Smooth muscle cell (in vitro differentiated cells): ENCODE measurements at regions not wholly inside any gene's neighbourhood (a gene's known extent, or its start where the extent isn't known, plus 50 kb on each side); places are given as distances from the start of the nearest gene placed in this dataset.

Source experiments
- DNase-seq: peaks from one replicate; lab custom pipeline; 2025; ENCODE audit not compliant: unreplicated experiment; lab: John Stamatoyannopoulos, UW
- H2AFZ ChIP-seq: fragments of 200-600 bp; sonication (generic); 2 replicates; pipeline ENCODE4 v1.6.0; 2016; ENCODE audit warnings: antibody characterized with exemption, low read depth, mild to moderate bottlenecking
- H3F3A ChIP-seq: fragments of 200-600 bp; sonication (generic); 2 replicates; pipeline ENCODE4 v1.6.0; 2017; ENCODE audit warnings: antibody characterized with exemption, low read depth
- H3K27ac ChIP-seq: fragments of 200-600 bp; sonication (generic); 2 replicates; pipeline ENCODE4 v1.5.1; 2016; ENCODE audit warnings: low read depth, mild to moderate bottlenecking
- H3K27me3 ChIP-seq: fragments of 200-600 bp; sonication (generic); 2 replicates; pipeline ENCODE4 v1.6.1; 2016; ENCODE audit warnings: low read depth, mild to moderate bottlenecking
- H3K36me3 ChIP-seq: fragments of 200-600 bp; sonication (generic); 2 replicates; pipeline ENCODE4 v1.5.1; 2016; ENCODE audit warnings: low read depth
- H3K4me1 ChIP-seq: fragments of 200-600 bp; sonication (generic); 2 replicates; pipeline ENCODE4 v1.5.1; 2016; ENCODE audit warnings: low read depth
- H3K4me2 ChIP-seq: fragments of 200-600 bp; sonication (generic); 2 replicates; pipeline ENCODE4 v1.6.0; 2016; ENCODE audit warnings: mild to moderate bottlenecking
- H3K4me3 ChIP-seq: fragments of 200-600 bp; sonication (generic); 2 replicates; pipeline ENCODE4 v1.5.1; 2016; ENCODE audit warnings: mild to moderate bottlenecking
- H3K79me2 ChIP-seq: fragments of 200-600 bp; sonication (generic); 2 replicates; pipeline ENCODE4 v1.6.0; 2016; ENCODE audit warnings: low read depth, mild to moderate bottlenecking
- H3K9ac ChIP-seq: fragments of 200-600 bp; sonication (generic); 2 replicates; pipeline ENCODE4 v1.6.0; 2016; ENCODE audit warnings: low read depth
- H3K9me3 ChIP-seq: fragments of 200-600 bp; sonication (generic); replicated peaks from 2 replicates; pipeline ENCODE4 v1.5.1; 2016; ENCODE audit warnings: low read depth
- H4K20me1 ChIP-seq: fragments of 200-600 bp; sonication (generic); 2 replicates; pipeline ENCODE4 v1.6.0; 2016; ENCODE audit warnings: low read depth
- CTCF ChIP-seq: fragments of 200-600 bp; sonication (generic); IDR thresholded peaks from 2 replicates; pipeline ENCODE4 v1.5.1; 2017; ENCODE audit warnings: borderline replicate concordance, mild to moderate bottlenecking, antibody characterized with exemption; ENCODE audit not compliant: insufficient read depth, poor library complexity, severe bottlenecking
- WGBS: methylation state at CpG from one replicate; pipeline ENCODE4 v1.1.7; 2016; ENCODE audit warnings: low lambda C conversion rate; 5-methylcytosine and 5-hydroxymethylcytosine counted together

GRCh38 chr13:50518131-50518530 lies 325.4 kb downstream of the DLEU7 start:
- Histone ChIP-seq H3K9me3 (no peaks in the 10 kb centered on the region), H3K9ac (no peak overlapping the region), H3K4me1 (peaks cover 16% of the 10 kb centered on the region), H3K27me3 (no peaks in the 10 kb centered on the region), H3K4me3 (no peak overlapping the region), H3K79me2 (no peaks in the 10 kb centered on the region), H2AFZ (peak overlapping the region; percentile 53), H3K4me2 (peak overlapping the region; percentile 67), H3K36me3 (no peaks in the 10 kb centered on the region), H4K20me1 (no peaks in the 10 kb centered on the region), H3F3A (peaks cover 4% of the 10 kb centered on the region), H3K27ac (peak overlapping the region; percentile 45)
- 66% methylated on average over 2 of the region's 2 CpGs for WGBS
- DNase-seq: no peak
- no peak for TF ChIP-seq CTCF

GRCh38 chr13:50518781-50519201 lies 324.7 kb downstream of the DLEU7 start:
- no peak for TF ChIP-seq CTCF
- H3K27me3 ChIP-seq: no peaks in the 10 kb centered on the region
- H3K27ac ChIP-seq: peak overlapping the region; percentile 45
- H3F3A ChIP-seq: no peaks in the 10 kb centered on the region
- H2AFZ ChIP-seq: peak overlapping the region; percentile 53
- no peak for DNase-seq
- WGBS: 52% methylated on average over 8 of the region's 8 CpGs
- no peak overlapping the region for H3K4me3 ChIP-seq
- no peak overlapping the region for H3K9ac ChIP-seq
- no peaks in the 10 kb centered on the region for H4K20me1 ChIP-seq
- H3K9me3 ChIP-seq: no peaks in the 10 kb centered on the region
- no peaks in the 10 kb centered on the region for H3K79me2 ChIP-seq
- H3K4me1 ChIP-seq: peaks cover 10% of the 10 kb centered on the region
- peak overlapping the region; percentile 67 for H3K4me2 ChIP-seq
- H3K36me3 ChIP-seq: no peaks in the 10 kb centered on the region

- H3K9me3 ChIP-seq: no peaks in the 10 kb centered on the region
- H3K9ac ChIP-seq: no peak overlapping the region
- H3K4me3 ChIP-seq: no peak overlapping the region
- H4K20me1 ChIP-seq: no peaks in the 10 kb centered on the region
- no peak overlapping the region for H3K27ac ChIP-seq
- no peak for TF ChIP-seq CTCF
- H3K79me2 ChIP-seq: no peaks in the 10 kb centered on the region
- no peak overlapping the region for H3K4me2 ChIP-seq
- peaks cover 8% of the 10 kb centered on the region for H3K4me1 ChIP-seq
- H3F3A ChIP-seq: no peaks in the 10 kb centered on the region
- DNase-seq: no peak
- WGBS: 97% methylated on average over 1 of the region's 1 CpG
- no peaks in the 10 kb centered on the region for H3K27me3 ChIP-seq
- no peaks in the 10 kb centered on the region for H3K36me3 ChIP-seq
- H2AFZ ChIP-seq: no peak overlapping the region
These were observed 323.6 kb downstream of the DLEU7 start for GRCh38 chr13:50519866-50520265.

- TF ChIP-seq CTCF: no peak
- H3K27ac ChIP-seq: no peak overlapping the region
- H3K4me3 ChIP-seq: no peak overlapping the region
- H2AFZ ChIP-seq: no peak overlapping the region
- no peak overlapping the region for H3K9ac ChIP-seq
- 83% methylated on average over 4 of the region's 4 CpGs for WGBS
- H3F3A ChIP-seq: no peaks in the 10 kb centered on the region
- no peaks in the 10 kb centered on the region for H3K9me3 ChIP-seq
- peaks cover 8% of the 10 kb centered on the region for H3K4me1 ChIP-seq
- H3K4me2 ChIP-seq: peak overlapping the region; percentile 26
- H3K27me3 ChIP-seq: no peaks in the 10 kb centered on the region
- H3K36me3 ChIP-seq: no peaks in the 10 kb centered on the region
- DNase-seq: no peak
- no peaks in the 10 kb centered on the region for H3K79me2 ChIP-seq
- H4K20me1 ChIP-seq: no peaks in the 10 kb centered on the region
These were observed 322.3 kb downstream of the DLEU7 start for GRCh38 chr13:50521006-50521830.
